Hippocampal formation (tissue), 2 donors: ENCODE measurements at regions not wholly inside any gene's neighbourhood (a gene's known extent, or its start where the extent isn't known, plus 50 kb on each side); places are given as distances from the start of the nearest gene placed in this dataset.
A peak's percentile ranks its signal among the peaks of the same experiment; 100 is the strongest.

Source experiments
- DNase-seq, 2 donors: peaks; one replicate each; lab custom pipeline; 2025; lab: John Stamatoyannopoulos, UW

- no peak for DNase-seq
Measured at GRCh38 chr15:97691799-97692198, 268.7 kb upstream of the ARRDC4 start.

GRCh38 chr15:97692301-97693015 is 268.0 kb upstream of the ARRDC4 start:
- DNase-seq = peak; percentile 7 to 46

- DNase-seq = no peak
Measured at GRCh38 chr15:97694456-97694855, 266.0 kb upstream of the ARRDC4 start.

GRCh38 chr15:97703400-97703799 is 257.1 kb upstream of the ARRDC4 start:
- DNase-seq = no peak

- DNase-seq = no peak
Measured at GRCh38 chr15:97706059-97706458, 254.4 kb upstream of the ARRDC4 start.

- DNase-seq = no peak
Measured at GRCh38 chr15:97708252-97708651, 252.3 kb upstream of the ARRDC4 start.

GRCh38 chr15:97712530-97712929 is 248.0 kb upstream of the ARRDC4 start:
- DNase-seq = no peak

GRCh38 chr15:97717806-97718205 is 242.7 kb upstream of the ARRDC4 start:
- DNase-seq = no peak

- no peak for DNase-seq
Measured at GRCh38 chr15:97718509-97718908, 242.0 kb upstream of the ARRDC4 start.

GRCh38 chr15:97728791-97729190 is 231.7 kb upstream of the ARRDC4 start:
- peak; percentile 9 to 43 for DNase-seq

GRCh38 chr15:97729270-97729669 is 231.2 kb upstream of the ARRDC4 start:
- DNase-seq = no peak

GRCh38 chr15:97730315-97730714 is 230.2 kb upstream of the ARRDC4 start:
- DNase-seq = no peak

- DNase-seq = no peak
Measured at GRCh38 chr15:97731859-97732258, 228.6 kb upstream of the ARRDC4 start.

- DNase-seq = no peak
Measured at GRCh38 chr15:97733373-97733772, 227.1 kb upstream of the ARRDC4 start.

GRCh38 chr15:97736748-97737147 is 223.8 kb upstream of the ARRDC4 start:
- DNase-seq = no peak

GRCh38 chr15:97745481-97746071 is 214.9 kb upstream of the ARRDC4 start:
- DNase-seq = no peak

GRCh38 chr15:97747342-97747741 is 213.2 kb upstream of the ARRDC4 start:
- no peak for DNase-seq

GRCh38 chr15:97748576-97748975 is 211.9 kb upstream of the ARRDC4 start:
- no peak for DNase-seq

- no peak for DNase-seq
Measured at GRCh38 chr15:97750060-97750459, 210.4 kb upstream of the ARRDC4 start.

- DNase-seq = no peak
Measured at GRCh38 chr15:97755726-97756125, 204.8 kb upstream of the ARRDC4 start.

GRCh38 chr15:97759363-97759762 is 201.1 kb upstream of the ARRDC4 start:
- DNase-seq = no peak

GRCh38 chr15:97761110-97761509 is 199.4 kb upstream of the ARRDC4 start:
- DNase-seq = no peak

GRCh38 chr15:97783240-97783639 is 177.3 kb upstream of the ARRDC4 start:
- DNase-seq = no peak

- DNase-seq = no peak
Measured at GRCh38 chr15:97786741-97787140, 173.8 kb upstream of the ARRDC4 start.
